Small intestine (tissue), 7 donors: ENCODE measurements at regions not wholly inside any gene's neighbourhood (a gene's known extent, or its start where the extent isn't known, plus 50 kb on each side); places are given as distances from the start of the nearest gene placed in this dataset.

Experiments used
- DNase-seq, 2 donors: peaks; one replicate each; pipeline versions ENCODE4 v3.0.0 to v3.0.0-alpha.2; 2013
- FAIRE-seq: peaks from 2 replicates; lab custom pipeline; 2012; peaks lifted over from hg19 to GRCh38; lab: Jason Lieb, UNC
- H3K27ac ChIP-seq, 3 donors: one replicate each; pipeline ENCODE4 v1.5.1; 2013; ENCODE audit warnings: low read length in 2 of 3, mild to moderate bottlenecking in 2 of 3, control low read depth in 1 of 3, inconsistent platforms in 1 of 3, low read depth in 1 of 3, moderate library complexity in 1 of 3
- H3K27me3 ChIP-seq, 3 donors: one replicate each; pipeline ENCODE4 v1.6.1; 2013; ENCODE audit warnings: low read length in 3 of 3, inconsistent platforms in 1 of 3; ENCODE audit not compliant: control insufficient read depth in 3 of 3, insufficient read depth in 3 of 3
- H3K36me3 ChIP-seq, 3 donors: one replicate each; pipeline ENCODE4 v1.6.1; 2013; ENCODE audit warnings: low read length in 3 of 3, inconsistent platforms in 1 of 3, low read depth in 1 of 3, mild to moderate bottlenecking in 1 of 3, moderate library complexity in 1 of 3; ENCODE audit not compliant: control insufficient read depth in 3 of 3, insufficient read depth in 2 of 3
- H3K4me1 ChIP-seq, 3 donors: one replicate each; pipeline ENCODE4 v1.6.1; 2013; ENCODE audit warnings: low read length in 2 of 3, inconsistent platforms in 1 of 3, low read depth in 1 of 3, mild to moderate bottlenecking in 1 of 3, moderate library complexity in 1 of 3; ENCODE audit not compliant: control insufficient read depth in 3 of 3, insufficient read depth in 2 of 3
- H3K4me3 ChIP-seq, 3 donors: one replicate each; pipeline ENCODE4 v1.5.1; 2013; ENCODE audit warnings: low read length in 3 of 3, control low read depth in 1 of 3, inconsistent platforms in 1 of 3, low read depth in 1 of 3, mild to moderate bottlenecking in 1 of 3, moderate library complexity in 1 of 3
- H3K9me3 ChIP-seq, 2 donors: one replicate each; pipeline ENCODE4 v1.6.1; 2013; ENCODE audit warnings: low read depth in 1 of 2, low read length in 1 of 2; ENCODE audit not compliant: control insufficient read depth in 2 of 2, insufficient read depth in 1 of 2
- WGBS, 3 donors: extraction: QIAGEN DNeasy Blood & Tissue Kit; methylation state at CpG; one replicate each; pipeline ENCODE4 v1.1.7; 2013; 5-methylcytosine and 5-hydroxymethylcytosine counted together
- donor health status: healthy with polysubstance abuse.
- donor health status: control.
- donor health status: control.
- donor health status: Bipolar disorder and iron deficiency.
- donor health status: healthy.

DNA sequence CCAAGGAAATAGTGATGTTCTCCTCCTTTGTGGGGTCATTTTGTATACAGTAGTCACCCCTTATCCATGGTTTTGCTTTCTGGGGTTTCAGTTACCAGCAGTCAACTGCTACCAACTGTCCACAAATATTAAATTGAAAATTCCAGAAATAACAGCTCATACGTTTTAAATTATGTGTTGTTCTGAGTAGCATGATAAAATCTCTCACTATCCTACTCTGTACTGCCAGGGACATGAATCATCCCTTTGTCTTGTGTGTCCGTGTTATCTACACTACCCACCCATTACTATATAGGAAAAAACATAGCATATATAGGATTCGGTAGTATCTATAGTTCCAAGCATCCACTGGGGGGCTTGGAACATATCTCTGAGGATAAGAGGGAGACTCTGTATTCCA, 120.9 kb upstream of the DCC start:
- no peak overlapping the region for H3K27ac ChIP-seq
- no peak for FAIRE-seq
- no peaks in the 10 kb centered on the region for H3K36me3 ChIP-seq
- no peaks in the 10 kb centered on the region for H3K4me1 ChIP-seq
- no peaks in the 10 kb centered on the region for H3K9me3 ChIP-seq
- no peak for DNase-seq
- WGBS, 3 donors, result 55 to 72% (median 63%) methylated on average over 3 of the region's 3 CpGs
- H3K4me3 ChIP-seq, result no peak overlapping the region
- no peaks in the 10 kb centered on the region for H3K27me3 ChIP-seq

DNA sequence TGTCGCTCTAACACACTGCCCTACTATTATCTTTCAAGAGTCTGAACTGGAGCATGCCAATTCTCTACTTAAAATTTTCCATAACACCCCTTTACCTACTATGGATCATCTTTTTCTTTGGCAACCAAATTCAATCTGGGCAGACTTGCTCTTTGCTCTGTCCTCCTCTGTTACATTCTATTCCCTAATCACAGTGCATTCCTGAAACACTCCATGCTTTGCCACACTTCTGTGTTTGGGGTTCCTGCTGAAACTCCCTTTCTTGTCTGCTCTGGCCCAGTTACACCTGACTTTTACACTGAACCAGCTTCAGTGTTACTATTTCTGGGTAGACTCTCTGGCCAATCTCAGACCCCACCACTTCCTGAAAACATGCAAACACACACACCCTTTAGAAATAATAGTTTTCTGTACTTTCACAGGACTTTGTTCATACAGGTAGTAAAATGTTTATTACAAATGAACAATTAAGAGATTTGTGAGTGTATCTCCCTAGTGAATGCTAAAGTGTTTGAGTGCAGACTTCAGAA, 119.9 kb upstream of the DCC start:
- no peak overlapping the region for H3K4me3 ChIP-seq
- DNase-seq (no peak), FAIRE-seq (no peak)
- H3K27me3 ChIP-seq, result no peaks in the 10 kb centered on the region
- H3K4me1 ChIP-seq, result no peaks in the 10 kb centered on the region
- H3K27ac ChIP-seq, result no peak overlapping the region
- H3K36me3 ChIP-seq, result no peaks in the 10 kb centered on the region
- WGBS, 3 donors, result 71 to 86% (median 76%) methylated on average over 1 of the region's 1 CpG
- no peaks in the 10 kb centered on the region for H3K9me3 ChIP-seq

GRCh38 chr18:52222211-52222610, 117.8 kb upstream of the DCC start:
- DNase-seq (no peak), FAIRE-seq (no peak)
- H3K4me3 ChIP-seq, result no peak overlapping the region
- 75 to 82% (median 82%) methylated on average over 2 of the region's 2 CpGs for WGBS, 3 donors
- no peaks in the 10 kb centered on the region for H3K4me1 ChIP-seq
- no peaks in the 10 kb centered on the region for H3K36me3 ChIP-seq
- H3K27ac ChIP-seq, result no peak overlapping the region
- no peaks in the 10 kb centered on the region for H3K27me3 ChIP-seq
- no peaks in the 10 kb centered on the region for H3K9me3 ChIP-seq

GRCh38 chr18:52227536-52227935, 112.5 kb upstream of the DCC start:
- Histone ChIP-seq H3K36me3 (no peaks in the 10 kb centered on the region), H3K4me1 (peaks cover 0 to 3% (median 0%) of the 10 kb centered on the region in 3 donors), H3K27ac (no peak overlapping the region), H3K27me3 (no peaks in the 10 kb centered on the region), H3K9me3 (no peaks in the 10 kb centered on the region), H3K4me3 (no peak overlapping the region)
- DNase-seq, result peak in 1 of 2 donors; percentile 67
- FAIRE-seq, result no peak
- WGBS, 3 donors, result 55 to 81% (median 75%) methylated on average over 4 of the region's 4 CpGs

DNA sequence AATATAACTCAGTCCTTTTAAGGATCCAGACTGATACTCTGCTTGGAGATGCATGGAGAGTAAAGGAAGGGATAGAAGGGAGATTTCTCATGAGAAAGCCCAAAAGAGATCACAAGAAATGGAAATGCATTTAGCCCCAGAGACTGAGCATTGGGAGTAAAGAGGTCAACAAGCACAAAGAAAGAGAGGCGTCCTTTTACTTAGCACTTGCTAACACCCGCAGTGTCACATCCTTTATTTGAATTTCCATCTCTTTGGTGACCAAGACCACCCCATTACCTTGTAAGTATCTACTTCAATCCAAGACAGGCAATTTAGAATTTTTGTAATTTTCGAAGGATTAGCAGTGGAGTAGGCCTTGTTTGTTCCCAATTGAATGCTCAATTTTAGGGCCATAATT, 111.8 kb upstream of the DCC start:
- DNase-seq, result no peak
- H3K4me3 ChIP-seq, result no peak overlapping the region
- FAIRE-seq, result no peak
- peaks cover 0 to 3% (median 0%) of the 10 kb centered on the region in 3 donors for H3K4me1 ChIP-seq
- H3K27me3 ChIP-seq, result no peaks in the 10 kb centered on the region
- no peaks in the 10 kb centered on the region for H3K36me3 ChIP-seq
- 65 to 83% (median 70%) methylated on average over 3 of the region's 3 CpGs for WGBS, 3 donors
- no peaks in the 10 kb centered on the region for H3K9me3 ChIP-seq
- H3K27ac ChIP-seq, result no peak overlapping the region

GRCh38 chr18:52236131-52236530, 103.9 kb upstream of the DCC start:
- Histone ChIP-seq H3K4me3 (no peak overlapping the region), H3K27ac (no peak overlapping the region), H3K36me3 (no peaks in the 10 kb centered on the region), H3K9me3 (no peaks in the 10 kb centered on the region), H3K27me3 (no peaks in the 10 kb centered on the region), H3K4me1 (no peaks in the 10 kb centered on the region)
- WGBS, 3 donors, result 39 to 91% (median 85%) methylated on average over 1 of the region's 1 CpG
- FAIRE-seq (no peak), DNase-seq (no peak)

GRCh38 chr18:52237551-52237950, 102.4 kb upstream of the DCC start:
- H3K9me3 ChIP-seq, result no peaks in the 10 kb centered on the region
- no peak for FAIRE-seq
- H3K27me3 ChIP-seq, result no peaks in the 10 kb centered on the region
- H3K4me3 ChIP-seq, result no peak overlapping the region
- no peaks in the 10 kb centered on the region for H3K36me3 ChIP-seq
- no peak for DNase-seq
- no peak overlapping the region for H3K27ac ChIP-seq
- WGBS, 3 donors, result 81 to 90% (median 82%) methylated on average over 2 of the region's 2 CpGs
- H3K4me1 ChIP-seq, result no peaks in the 10 kb centered on the region

DNA sequence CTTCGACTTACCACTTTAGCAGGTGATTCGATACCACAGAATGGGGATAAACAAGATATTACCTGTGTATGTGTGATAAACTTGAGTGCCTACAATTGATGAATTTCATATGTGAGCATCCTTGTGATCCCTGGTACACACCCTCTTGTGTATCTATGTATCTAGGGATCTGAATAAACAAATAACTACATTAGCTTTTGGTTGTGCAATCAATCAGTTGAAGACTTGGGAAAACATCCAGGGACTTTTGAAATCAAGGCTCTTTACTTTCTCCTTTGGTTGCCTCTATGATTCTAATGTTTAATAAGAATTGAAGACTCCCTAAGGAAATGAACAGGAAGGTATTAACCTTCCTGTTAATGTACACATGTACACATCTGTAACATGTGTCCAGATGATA, 97.3 kb upstream of the DCC start:
- no peak overlapping the region for H3K4me3 ChIP-seq
- DNase-seq (no peak), FAIRE-seq (no peak)
- no peak overlapping the region for H3K27ac ChIP-seq
- H3K9me3 ChIP-seq, result peaks cover 0 to 9% of the 10 kb centered on the region in 2 donors
- WGBS, 3 donors, result 79 to 86% (median 80%) methylated on average over 2 of the region's 2 CpGs
- H3K4me1 ChIP-seq, result no peaks in the 10 kb centered on the region
- no peaks in the 10 kb centered on the region for H3K36me3 ChIP-seq
- H3K27me3 ChIP-seq, result no peaks in the 10 kb centered on the region

DNA sequence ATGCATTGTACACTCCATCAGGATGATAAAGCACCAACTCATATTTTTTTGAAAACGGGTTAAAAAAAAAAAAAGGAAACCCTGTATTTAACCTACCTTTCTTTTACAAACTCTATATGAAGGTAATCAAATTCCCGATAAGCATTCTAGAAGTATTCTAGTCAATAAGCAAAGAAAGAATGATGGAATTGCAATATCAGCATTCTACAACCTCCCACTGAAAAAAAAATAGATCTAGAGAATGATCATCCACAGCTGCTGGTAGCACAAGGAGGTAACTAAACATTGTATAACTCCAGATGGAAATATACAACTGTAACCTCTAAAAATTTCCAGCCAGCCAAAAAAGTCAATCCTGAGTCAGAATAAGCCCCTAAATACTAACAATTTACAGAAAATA, 95.3 kb upstream of the DCC start:
- H3K36me3 ChIP-seq, result no peaks in the 10 kb centered on the region
- H3K27me3 ChIP-seq, result no peaks in the 10 kb centered on the region
- no peak for FAIRE-seq
- peaks cover 0 to 9% of the 10 kb centered on the region in 2 donors for H3K9me3 ChIP-seq
- no peak overlapping the region for H3K4me3 ChIP-seq
- no peak for DNase-seq
- no peaks in the 10 kb centered on the region for H3K4me1 ChIP-seq
- 78 to 92% (median 84%) methylated on average over 2 of the region's 2 CpGs for WGBS, 3 donors
- H3K27ac ChIP-seq, result no peak overlapping the region
